Liver (tissue), 3 donors: ENCODE measurements at regions not wholly inside any gene's neighbourhood (a gene's known extent, or its start where the extent isn't known, plus 50 kb on each side); places are given as distances from the start of the nearest gene placed in this dataset.

Experiments
- ATF3 ChIP-seq: IDR thresholded peaks from 2 replicates; pipeline ENCODE4 v1.6.1; 2016; ENCODE audit warnings: antibody characterized with exemption
- CTCF ChIP-seq: fragments of 150-350 bp; IDR thresholded peaks from 2 replicates; pipeline ENCODE4 v1.5.1; 2017; ENCODE audit warnings: improper control_type of control experiment, low read depth, low read length; ENCODE audit not compliant: missing input control
- EGR1 ChIP-seq, 2 donors: IDR thresholded peaks; 2 replicates each; pipeline ENCODE4 v1.6.1; 2016 to 2018; ENCODE audit warnings: antibody characterized with exemption in 2 of 2, low read depth in 2 of 2
- MAX ChIP-seq: IDR thresholded peaks from 2 replicates; pipeline ENCODE4 v1.6.1; 2016; ENCODE audit warnings: antibody characterized with exemption
- RAD21 ChIP-seq, 2 donors: IDR thresholded peaks; 2 replicates each; pipeline ENCODE4 v1.6.1; 2016; ENCODE audit warnings: antibody characterized with exemption in 2 of 2, mild to moderate bottlenecking in 2 of 2
- REST ChIP-seq: IDR thresholded peaks from 2 replicates; pipeline ENCODE4 v1.6.1; 2016; ENCODE audit warnings: antibody characterized with exemption, mild to moderate bottlenecking
- RXRA ChIP-seq, 2 donors: IDR thresholded peaks; 2 replicates each; pipeline ENCODE4 v1.6.1; 2017 to 2018; ENCODE audit warnings: antibody characterized with exemption in 2 of 2, mild to moderate bottlenecking in 1 of 2
- SP1 ChIP-seq: IDR thresholded peaks from 2 replicates; pipeline ENCODE4 v1.6.1; 2018; ENCODE audit warnings: antibody characterized with exemption, mild to moderate bottlenecking
- TAF1 ChIP-seq: conservative IDR thresholded peaks from 2 replicates; pipeline ENCODE4 v1.6.1; 2016; ENCODE audit warnings: antibody characterized with exemption, mild to moderate bottlenecking
- donor health status: healthy.
- donor health status: healthy.

- TF ChIP-seq CTCF (no peak), TAF1 (no peak), RXRA (IDR thresholded peaks at IDR 0.05) (no peak), EGR1 (IDR thresholded peaks at IDR 0.05; ENCODE audit: low read depth in 2 of 2) (no peak), SP1 (no peak), MAX (no peak), RAD21 (IDR thresholded peaks at IDR 0.05) (no peak), REST (no peak), ATF3 (no peak)
These were observed 1138.3 kb downstream of the ROBO2 start for GRCh38 chr3:78178209-78178608.
